SK-N-SH (cell line): ENCODE measurements at regions not wholly inside any gene's neighbourhood (a gene's known extent, or its start where the extent isn't known, plus 50 kb on each side); places are given as distances from the start of the nearest gene placed in this dataset.

Experiments used
- CTCF ChIA-PET: fragments of 300-600, 350-600 bp; formaldehyde crosslinking; extraction: SDS; loops from one replicate; lab custom pipeline; 2021; lab: Yijun Ruan, JAX
- POLR2A ChIA-PET: fragments of 350-600 bp; sonication (Branson Sonifier 250); formaldehyde crosslinking; extraction: SDS; loops from one replicate; lab custom pipeline; 2020; ENCODE audit warnings: antibody characterized with exemption, inconsistent platforms; lab: Yijun Ruan, JAX
- DNase-seq: peaks from one replicate; pipeline ENCODE4 v3.0.0; 2012
- H2AFZ ChIP-seq: fragments of 200-600 bp; sonication (generic); 2 replicates; pipeline ENCODE4 v1.8.1; 2016; ENCODE audit warnings: antibody characterized with exemption, mild to moderate bottlenecking, low read depth
- H3F3A ChIP-seq: fragments of 200-600 bp; sonication (generic); replicated peaks from 2 replicates; pipeline ENCODE3; 2016; ENCODE audit warnings: antibody characterized with exemption, mild to moderate bottlenecking; ENCODE audit not compliant: insufficient read depth
- H3K27ac ChIP-seq, 2 experiments: fragments of 200-500 bp in 1 of 2; fragments of 200-600 bp in 1 of 2; sonication (Bioruptor generic) in 1 of 2; sonication (generic), shearing (Covaris generic) in 1 of 2; 2 replicates each; pipeline versions ENCODE4 v1.5.1 to v1.6.1; 2014 to 2016; ENCODE audit warnings: low read depth in 2 of 2, inconsistent platforms in 1 of 2, low read length in 1 of 2, mild to moderate bottlenecking in 1 of 2, mixed read lengths in 1 of 2
- H3K27me3 ChIP-seq: fragments of 200-600 bp; sonication (generic), shearing (Covaris generic); 2 replicates; pipeline ENCODE4 v1.6.1; 2016; ENCODE audit warnings: mixed run types; ENCODE audit not compliant: insufficient read depth
- H3K36me3 ChIP-seq, 2 experiments: fragments of 200-500 bp in 1 of 2; fragments of 200-600 bp in 1 of 2; sonication (Bioruptor generic) in 1 of 2; sonication (generic) in 1 of 2; replicated peaks in 1 of 2; 2 replicates each; pipeline versions ENCODE3 to v1.5.1; 2014 to 2016; ENCODE audit warnings: low read length in 1 of 2, mild to moderate bottlenecking in 1 of 2; ENCODE audit not compliant: insufficient read depth in 2 of 2, control insufficient read depth in 1 of 2
- H3K4me1 ChIP-seq, 2 experiments: fragments of 200-500 bp in 1 of 2; fragments of 200-600 bp in 1 of 2; sonication (Bioruptor generic) in 1 of 2; sonication (generic), shearing (Covaris generic) in 1 of 2; 2 replicates each; pipeline versions ENCODE4 v1.5.1 to v1.6.1; 2014 to 2016; ENCODE audit warnings: low read depth in 1 of 2, low read length in 1 of 2, mixed run types in 1 of 2; ENCODE audit not compliant: insufficient read depth in 2 of 2, control insufficient read depth in 1 of 2
- H3K4me2 ChIP-seq: fragments of 200-600 bp; sonication (generic), shearing (Covaris generic); 2 replicates; pipeline ENCODE4 v1.6.1; 2017; ENCODE audit warnings: mixed run types
- H3K4me3 ChIP-seq, 2 experiments: fragments of 200-500 bp in 1 of 2; fragments of 200-600 bp in 1 of 2; sonication (Bioruptor generic) in 1 of 2; sonication (generic), shearing (Covaris generic) in 1 of 2; 2 replicates each; pipeline versions ENCODE4 v1.5.1 to v1.8.1; 2014 to 2016; ENCODE audit warnings: low read depth in 2 of 2, inconsistent platforms in 1 of 2, low read length in 1 of 2, mild to moderate bottlenecking in 1 of 2, mixed read lengths in 1 of 2, moderate library complexity in 1 of 2
- H3K79me2 ChIP-seq: fragments of 200-600 bp; sonication (generic); 2 replicates; pipeline ENCODE4 v1.8.1; 2017; ENCODE audit warnings: mild to moderate bottlenecking; ENCODE audit not compliant: insufficient read depth
- H3K9ac ChIP-seq: fragments of 200-600 bp; sonication (generic); 2 replicates; pipeline ENCODE4 v1.6.1; 2017; ENCODE audit warnings: mixed run types
- H3K9me2 ChIP-seq: fragments of 200-600 bp; sonication (generic); 2 replicates; pipeline ENCODE4 v1.6.1; 2017; ENCODE audit warnings: mixed run types
- H3K9me3 ChIP-seq: fragments of 200-600 bp; sonication (generic); 2 replicates; pipeline ENCODE4 v1.6.1; 2017; ENCODE audit warnings: mixed run types, mild to moderate bottlenecking, moderate library complexity
- H4K20me1 ChIP-seq: fragments of 200-600 bp; sonication (generic); 2 replicates; pipeline ENCODE4 v1.6.1; 2017; ENCODE audit warnings: mild to moderate bottlenecking, mixed run types; ENCODE audit not compliant: insufficient read depth
- FOSL2 ChIP-seq: IDR thresholded peaks from 2 replicates; pipeline ENCODE4 v1.4.0; 2012; ENCODE audit warnings: low read depth, mild to moderate bottlenecking, moderate library complexity, borderline replicate concordance
- GABPA ChIP-seq: IDR thresholded peaks from 2 replicates; pipeline ENCODE4 v1.4.0; 2012; ENCODE audit warnings: low read depth, mild to moderate bottlenecking
- GATA2 ChIP-seq: sonication (generic); formaldehyde crosslinking; IDR thresholded peaks from 2 replicates; pipeline ENCODE4 v1.5.0; 2020; ENCODE audit warnings: mild to moderate bottlenecking, missing genetic modification reagents
- IRF3 ChIP-seq: fragments of 150-350 bp; IDR thresholded peaks from 2 replicates; pipeline ENCODE4 v1.6.1; 2016; ENCODE audit warnings: mild to moderate bottlenecking, low read depth, low read length
- MEF2A ChIP-seq: IDR thresholded peaks from 2 replicates; pipeline ENCODE4 v1.4.0; 2012; ENCODE audit warnings: low read depth, borderline replicate concordance
- SIN3A ChIP-seq: IDR thresholded peaks from 2 replicates; pipeline ENCODE4 v1.6.1; 2012; ENCODE audit warnings: low read depth, mild to moderate bottlenecking, low read length, moderate library complexity, borderline replicate concordance
- TEAD4 ChIP-seq: IDR thresholded peaks from 2 replicates; pipeline ENCODE4 v1.4.0; 2012; ENCODE audit warnings: mild to moderate bottlenecking, borderline replicate concordance; ENCODE audit not compliant: insufficient read depth
- WGBS: methylation state at CpG from one replicate; pipeline ENCODE4 v1.1.6; 2017; ENCODE audit warnings: low lambda C conversion rate; 5-methylcytosine and 5-hydroxymethylcytosine counted together
- TF ChIP-seq, protein P1 (sequence below): IDR thresholded peaks from 2 replicates; pipeline ENCODE4; 2012
- TF ChIP-seq, protein P2 (sequence below): IDR thresholded peaks from 2 replicates; pipeline ENCODE4 v1.4.0; 2012; ENCODE audit warnings: low read depth

- H3K9me2 ChIP-seq = no peaks in the 10 kb centered on the region
- no peak overlapping the region for H3K4me2 ChIP-seq
- H3K36me3 ChIP-seq = no peaks in the 10 kb centered on the region
- WGBS = 20% methylated on average over 2 of the region's 2 CpGs
- H3K9ac ChIP-seq = no peak overlapping the region
- no peaks in the 10 kb centered on the region for H3K4me1 ChIP-seq
- ChIA-PET POLR2A (no interaction called here), CTCF (no interaction called here)
- no peaks in the 10 kb centered on the region for H3K79me2 ChIP-seq
- H4K20me1 ChIP-seq = no peaks in the 10 kb centered on the region
- H3K27me3 ChIP-seq = no peaks in the 10 kb centered on the region
- no peak for DNase-seq
- H2AFZ ChIP-seq = no peak overlapping the region
- TF ChIP-seq IRF3 = no peak
- TF ChIP-seq, protein P1, sequence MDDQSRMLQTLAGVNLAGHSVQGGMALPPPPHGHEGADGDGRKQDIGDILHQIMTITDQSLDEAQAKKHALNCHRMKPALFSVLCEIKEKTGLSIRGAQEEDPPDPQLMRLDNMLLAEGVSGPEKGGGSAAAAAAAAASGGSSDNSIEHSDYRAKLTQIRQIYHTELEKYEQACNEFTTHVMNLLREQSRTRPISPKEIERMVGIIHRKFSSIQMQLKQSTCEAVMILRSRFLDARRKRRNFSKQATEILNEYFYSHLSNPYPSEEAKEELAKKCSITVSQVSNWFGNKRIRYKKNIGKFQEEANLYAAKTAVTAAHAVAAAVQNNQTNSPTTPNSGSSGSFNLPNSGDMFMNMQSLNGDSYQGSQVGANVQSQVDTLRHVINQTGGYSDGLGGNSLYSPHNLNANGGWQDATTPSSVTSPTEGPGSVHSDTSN = no peak
- no peak for TF ChIP-seq SIN3A
- TF ChIP-seq, protein P2, sequence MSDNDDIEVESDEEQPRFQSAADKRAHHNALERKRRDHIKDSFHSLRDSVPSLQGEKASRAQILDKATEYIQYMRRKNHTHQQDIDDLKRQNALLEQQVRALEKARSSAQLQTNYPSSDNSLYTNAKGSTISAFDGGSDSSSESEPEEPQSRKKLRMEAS = no peak
- TF ChIP-seq GATA2 (CRISPR knock-in tag) = no peak
- TF ChIP-seq MEF2A = no peak
- TF ChIP-seq FOSL2 = no peak
- H3K4me3 ChIP-seq = no peak overlapping the region
- no peaks in the 10 kb centered on the region for H3K9me3 ChIP-seq
- no peak overlapping the region for H3K27ac ChIP-seq
- H3F3A ChIP-seq = no peaks in the 10 kb centered on the region
These were observed 86.8 kb downstream of the CBLN4 start for GRCh38 chr20:55918471-55918870.

DNA sequence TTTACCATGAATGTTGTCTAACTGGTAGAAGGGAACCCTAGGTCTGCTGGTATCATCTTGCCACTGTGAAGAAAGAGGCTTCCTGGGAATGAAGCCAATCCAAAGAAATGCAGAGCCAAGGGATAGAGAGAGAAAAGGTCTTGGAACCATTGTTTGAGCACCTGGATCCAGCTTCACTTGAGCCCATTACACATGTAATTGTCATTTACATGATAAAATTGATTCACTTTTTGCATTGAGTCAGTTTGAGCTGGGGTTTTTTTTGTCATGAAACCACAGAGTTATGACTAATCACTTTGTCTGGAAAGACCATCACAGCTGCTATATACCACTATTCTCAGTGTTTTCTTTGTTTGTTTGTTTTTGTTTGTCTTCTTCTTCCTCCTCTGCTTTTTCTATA lies 112.3 kb downstream of the CBLN4 start:
- no peak for DNase-seq
- Histone ChIP-seq H3K4me3 (no peak overlapping the region), H3K4me2 (no peak overlapping the region), H3K4me1 (no peaks in the 10 kb centered on the region), H3K27me3 (no peaks in the 10 kb centered on the region), H3K27ac (no peak overlapping the region), H3F3A (no peaks in the 10 kb centered on the region), H3K79me2 (no peaks in the 10 kb centered on the region), H3K9me2 (no peaks in the 10 kb centered on the region), H3K9me3 (0 out of 2 replicates have a peak, but pooled peaks cover 6% of the 10 kb centered on the region), H3K9ac (no peak overlapping the region), H3K36me3 (no peaks in the 10 kb centered on the region), H2AFZ (no peak overlapping the region), H4K20me1 (no peaks in the 10 kb centered on the region)
- ChIA-PET CTCF (interaction anchor here (0.9 kb wide), 1 partner anchor 17 kb away, joined by 3 read pairs; no protein-coding TSS in a partner anchor), POLR2A (no interaction called here)
- TF ChIP-seq GABPA = no peak
- TF ChIP-seq TEAD4 = no peak
- TF ChIP-seq IRF3 = no peak
